Mucosa of rectum (tissue), 2 donors: ENCODE measurements at regions not wholly inside any gene's neighbourhood (a gene's known extent, or its start where the extent isn't known, plus 50 kb on each side); places are given as distances from the start of the nearest gene placed in this dataset.
"Not testable (repeated sequence)": the region's sequence is repeated elsewhere in the genome, so short reads cannot be mapped to it uniquely, and the experiment has no call there.

Experiments
- H3K27ac ChIP-seq, 2 donors: one replicate each; pipeline ENCODE4 v1.7.0; 2013; ENCODE audit warnings: inconsistent platforms in 2 of 2, low read depth in 2 of 2, low read length in 2 of 2
- H3K27me3 ChIP-seq, 2 donors: one replicate each; pipeline ENCODE4 v1.7.0; 2013; ENCODE audit warnings: low read length in 2 of 2; ENCODE audit not compliant: control insufficient read depth in 2 of 2, insufficient read depth in 2 of 2
- H3K36me3 ChIP-seq, 2 donors: one replicate each; pipeline ENCODE4 v1.7.0; 2013; ENCODE audit warnings: low read length in 2 of 2; ENCODE audit not compliant: control insufficient read depth in 2 of 2, insufficient read depth in 2 of 2
- H3K4me1 ChIP-seq, 2 donors: one replicate each; pipeline ENCODE4 v1.7.0; 2013; ENCODE audit warnings: low read length in 2 of 2, mild to moderate bottlenecking in 1 of 2; ENCODE audit not compliant: control insufficient read depth in 2 of 2, insufficient read depth in 2 of 2
- H3K4me3 ChIP-seq, 2 donors: one replicate each; pipeline ENCODE4 v1.7.0; 2013; ENCODE audit warnings: low read length in 2 of 2
- H3K9ac ChIP-seq, 2 donors: one replicate each; pipeline ENCODE4 v1.7.0; 2013; ENCODE audit warnings: low read length in 2 of 2, low read depth in 1 of 2, mild to moderate bottlenecking in 1 of 2
- H3K9me3 ChIP-seq, 2 donors: one replicate each; pipeline ENCODE4 v1.7.0; 2013; ENCODE audit warnings: low read length in 2 of 2; ENCODE audit not compliant: control insufficient read depth in 2 of 2
- donor health status: healthy.
- donor health status: Normal muscosa, but diverticular disease.

GRCh38 chr11:57871231-57871630 lies 109.6 kb downstream of the CTNND1 start:
- H3K36me3 ChIP-seq = no peaks in the 10 kb centered on the region
- no peak overlapping the region for H3K27ac ChIP-seq
- no peak overlapping the region for H3K9ac ChIP-seq
- H3K4me3 ChIP-seq = no peak overlapping the region
- H3K9me3 ChIP-seq = no peaks in the 10 kb centered on the region
- H3K27me3 ChIP-seq = no peaks in the 10 kb centered on the region
- H3K4me1 ChIP-seq = no peaks in the 10 kb centered on the region

GRCh38 chr11:57873196-57873911 lies 111.8 kb downstream of the CTNND1 start:
- Histone ChIP-seq H3K9me3 (no peaks in the 10 kb centered on the region), H3K27ac (no peak overlapping the region), H3K36me3 (no peaks in the 10 kb centered on the region), H3K4me3 (no peak overlapping the region), H3K27me3 (no peaks in the 10 kb centered on the region), H3K4me1 (no peaks in the 10 kb centered on the region), H3K9ac (no peak overlapping the region)

GRCh38 chr11:57874981-57875380 lies 113.4 kb downstream of the CTNND1 start:
- H3K4me1 ChIP-seq = no peaks in the 10 kb centered on the region
- H3K27me3 ChIP-seq = no peaks in the 10 kb centered on the region
- H3K9ac ChIP-seq = no peak overlapping the region
- no peak overlapping the region for H3K27ac ChIP-seq
- H3K36me3 ChIP-seq = no peaks in the 10 kb centered on the region
- no peak overlapping the region for H3K4me3 ChIP-seq
- no peaks in the 10 kb centered on the region for H3K9me3 ChIP-seq

- no peak overlapping the region for H3K9ac ChIP-seq
- no peaks in the 10 kb centered on the region for H3K9me3 ChIP-seq
- no peak overlapping the region for H3K27ac ChIP-seq
- H3K36me3 ChIP-seq = no peaks in the 10 kb centered on the region
- no peaks in the 10 kb centered on the region for H3K27me3 ChIP-seq
- no peak overlapping the region for H3K4me3 ChIP-seq
- no peaks in the 10 kb centered on the region for H3K4me1 ChIP-seq
Measured at GRCh38 chr11:57881647-57882046, 120.0 kb downstream of the CTNND1 start.

GRCh38 chr11:57883630-57884029 lies 122.0 kb downstream of the CTNND1 start:
- H3K4me1 ChIP-seq = no peaks in the 10 kb centered on the region
- no peak overlapping the region for H3K9ac ChIP-seq
- no peak overlapping the region for H3K4me3 ChIP-seq
- no peaks in the 10 kb centered on the region for H3K27me3 ChIP-seq
- no peaks in the 10 kb centered on the region for H3K36me3 ChIP-seq
- H3K27ac ChIP-seq = no peak overlapping the region
- no peaks in the 10 kb centered on the region for H3K9me3 ChIP-seq

- no peak overlapping the region for H3K9ac ChIP-seq
- no peaks in the 10 kb centered on the region for H3K36me3 ChIP-seq
- no peak overlapping the region for H3K27ac ChIP-seq
- H3K4me3 ChIP-seq = no peak overlapping the region
- no peaks in the 10 kb centered on the region for H3K4me1 ChIP-seq
- H3K27me3 ChIP-seq = no peaks in the 10 kb centered on the region
- no peaks in the 10 kb centered on the region for H3K9me3 ChIP-seq
Measured at GRCh38 chr11:57885298-57886050, 123.9 kb downstream of the CTNND1 start.

- no peaks in the 10 kb centered on the region for H3K9me3 ChIP-seq
- no peaks in the 10 kb centered on the region for H3K36me3 ChIP-seq
- no peaks in the 10 kb centered on the region for H3K27me3 ChIP-seq
- H3K27ac ChIP-seq = no peak overlapping the region
- H3K9ac ChIP-seq = no peak overlapping the region
- no peak overlapping the region for H3K4me3 ChIP-seq
- no peaks in the 10 kb centered on the region for H3K4me1 ChIP-seq
Measured at GRCh38 chr11:57888386-57888785, 126.8 kb downstream of the CTNND1 start.

- H3K27me3 ChIP-seq = no peaks in the 10 kb centered on the region
- H3K9ac ChIP-seq = no peak overlapping the region
- no peak overlapping the region for H3K27ac ChIP-seq
- H3K4me1 ChIP-seq = no peaks in the 10 kb centered on the region
- no peaks in the 10 kb centered on the region for H3K36me3 ChIP-seq
- no peak overlapping the region for H3K4me3 ChIP-seq
- H3K9me3 ChIP-seq = no peaks in the 10 kb centered on the region
Measured at GRCh38 chr11:57890521-57890920, 128.9 kb downstream of the CTNND1 start.

- H3K4me1 ChIP-seq, H3K9me3 ChIP-seq, H3K9ac ChIP-seq, H3K27ac ChIP-seq, H3K4me3 ChIP-seq, H3K36me3 ChIP-seq, H3K27me3 ChIP-seq: not testable (repeated sequence)
Measured at GRCh38 chr11:57893200-57893599, 130.5 kb upstream of the OR9Q1 start.

GRCh38 chr11:57896361-57897145 lies 127.1 kb upstream of the OR9Q1 start:
- H3K27ac ChIP-seq = no peak overlapping the region
- no peaks in the 10 kb centered on the region for H3K9me3 ChIP-seq
- H3K9ac ChIP-seq = no peak overlapping the region
- no peaks in the 10 kb centered on the region for H3K36me3 ChIP-seq
- H3K4me1 ChIP-seq = peaks cover 12 to 25% of the 10 kb centered on the region in 2 donors
- H3K4me3 ChIP-seq = no peak overlapping the region
- no peaks in the 10 kb centered on the region for H3K27me3 ChIP-seq
